HG03432 (cell line): ENCODE measurements at regions not wholly inside any gene's neighbourhood (a gene's known extent, or its start where the extent isn't known, plus 50 kb on each side); places are given as distances from the start of the nearest gene placed in this dataset.

Experiments used
- ATAC-seq: cut with Tn5 transposase; IDR thresholded peaks from one replicate; pipeline ENCODE4 v1.9.1; 2021; ENCODE audit warnings: mild to moderate bottlenecking, moderate library complexity; ENCODE audit not compliant: unreplicated experiment

DNA sequence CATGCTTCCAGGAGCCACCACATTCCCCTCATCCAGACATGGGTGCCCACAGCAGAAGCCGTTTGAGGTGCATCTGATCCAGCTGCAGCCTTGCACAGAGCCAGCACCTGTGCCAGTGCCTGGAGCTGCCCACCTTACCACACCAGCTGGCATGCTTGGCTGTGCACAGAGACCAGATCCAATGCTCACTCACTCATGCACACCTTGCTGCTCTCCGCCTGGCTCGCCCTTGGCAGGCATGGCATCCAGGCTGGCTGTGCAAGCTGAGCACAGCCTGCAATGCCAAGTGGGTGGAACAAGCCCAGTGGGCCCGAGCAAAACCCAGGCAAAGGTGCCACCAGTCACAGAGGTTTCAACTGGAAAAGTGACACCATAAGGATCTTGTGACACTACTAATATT, 66.9 kb upstream of the SEMA3A start:
- no peak for ATAC-seq

DNA sequence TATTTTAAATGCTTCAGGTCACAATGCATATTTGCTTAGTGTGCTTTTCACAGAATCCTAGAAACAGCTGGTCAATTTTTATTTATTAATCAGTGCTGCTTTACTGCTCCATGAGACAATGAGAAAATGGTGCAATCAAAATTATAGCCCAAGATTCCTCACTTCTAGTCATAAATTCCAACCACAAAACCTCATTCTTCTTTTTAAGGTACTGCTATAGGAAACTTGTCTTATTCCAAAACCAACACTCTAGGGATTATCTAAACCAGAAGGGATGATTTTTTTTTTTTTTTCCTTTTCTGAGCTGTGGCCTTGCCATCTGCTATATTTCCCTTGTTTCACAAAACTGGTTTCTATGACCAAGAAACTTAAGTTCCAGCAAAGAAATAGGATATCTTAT, 64.0 kb upstream of the SEMA3A start:
- ATAC-seq, result no peak

DNA sequence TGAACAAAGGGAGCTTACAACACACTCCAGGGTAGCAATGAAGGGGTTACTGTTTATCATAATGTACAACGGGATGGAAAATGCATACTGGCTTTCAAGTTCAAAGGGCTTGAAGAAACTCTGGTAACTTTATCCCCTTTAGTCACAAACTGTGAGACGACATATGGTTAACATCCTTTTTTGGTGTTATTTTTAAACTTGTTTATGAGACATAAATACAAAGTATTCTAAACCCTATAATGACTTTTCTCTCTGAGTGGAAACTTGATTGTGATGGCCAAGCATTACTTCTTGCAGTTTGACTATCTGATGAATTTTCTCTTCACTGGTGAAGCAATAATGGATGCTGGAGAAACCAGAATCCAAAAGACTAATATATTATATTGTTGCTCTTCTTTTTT, 62.0 kb upstream of the SEMA3A start:
- no peak for ATAC-seq

DNA sequence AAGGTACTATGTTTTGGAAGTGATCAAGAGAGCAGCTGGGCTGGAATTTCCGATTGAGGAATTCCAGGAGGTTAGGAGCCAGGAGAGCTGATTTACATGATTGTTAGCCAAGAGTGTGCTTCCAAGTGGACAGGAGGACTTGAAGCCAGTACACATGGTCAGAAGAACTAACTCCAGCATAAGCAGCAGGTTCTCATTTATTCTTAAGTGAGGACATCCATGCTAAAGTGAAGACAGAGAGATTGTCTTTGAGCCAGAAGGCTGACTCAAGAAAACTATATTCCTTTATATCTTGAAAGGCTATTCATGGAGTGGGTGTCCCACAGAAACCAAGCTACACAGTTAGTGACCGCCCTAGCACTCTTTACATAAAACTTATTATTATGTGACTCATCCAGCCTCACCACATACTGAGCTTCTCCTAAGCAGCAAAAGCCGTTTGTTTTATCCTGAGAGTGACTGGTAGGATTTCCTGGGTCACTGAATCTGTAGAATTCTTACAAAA, 56.7 kb upstream of the SEMA3A start:
- ATAC-seq, result no peak

DNA sequence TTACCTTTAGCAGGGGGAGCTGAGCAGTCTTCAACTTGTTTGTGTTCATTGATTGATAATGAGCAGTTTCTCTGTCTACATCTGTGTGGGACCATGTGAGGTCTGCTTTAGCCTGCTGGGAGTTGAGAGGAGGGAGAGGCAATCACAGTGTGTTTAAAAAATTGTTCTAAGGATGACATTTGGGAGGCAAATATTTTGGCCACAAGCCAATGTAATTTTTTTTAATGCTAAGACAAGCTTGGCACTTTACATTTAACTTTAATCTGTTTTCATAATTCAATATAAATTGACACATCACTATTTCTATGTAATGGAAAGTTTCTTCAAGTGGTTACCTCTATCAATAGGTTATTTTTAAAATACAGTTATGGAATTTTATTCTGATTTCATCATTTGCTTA, 55.9 kb upstream of the SEMA3A start:
- ATAC-seq, result no peak

DNA sequence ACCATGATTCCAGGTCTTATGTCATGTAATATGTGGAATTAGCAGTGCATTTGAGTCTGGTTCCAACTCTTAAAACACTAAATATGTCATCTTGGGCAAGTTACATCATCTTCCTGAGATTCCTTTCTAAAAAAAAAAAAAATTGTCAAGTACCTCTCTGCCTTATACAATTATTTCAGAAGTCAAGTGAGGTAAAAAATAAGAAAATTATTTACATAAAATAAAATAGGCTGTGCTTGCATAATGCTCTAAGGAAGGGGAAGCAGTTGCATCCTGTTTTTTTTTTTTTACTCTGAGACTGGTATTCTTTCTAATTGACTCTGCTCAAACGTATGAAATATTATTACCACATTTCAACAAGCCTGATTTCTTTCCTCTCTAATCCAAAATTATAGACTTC, 55.1 kb upstream of the SEMA3A start:
- no peak for ATAC-seq

DNA sequence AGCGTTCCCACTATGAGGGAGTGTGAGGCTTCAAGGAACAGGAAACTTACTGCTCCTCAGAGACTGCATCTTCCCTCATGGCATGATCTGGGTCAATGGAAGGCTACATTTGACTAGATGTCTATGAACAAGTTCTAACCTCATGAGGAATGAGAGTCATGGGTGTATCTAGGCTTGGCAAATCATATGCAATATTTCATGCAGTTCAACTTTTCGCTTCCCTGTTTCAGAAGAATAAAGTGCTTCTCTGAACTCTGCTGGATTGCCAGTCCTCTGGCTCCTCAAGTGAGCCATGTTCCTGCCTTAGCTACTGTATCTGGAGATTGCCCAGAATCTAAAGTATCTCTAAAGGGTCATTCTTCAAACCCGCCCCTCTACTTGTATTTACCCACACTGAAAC, 54.3 kb upstream of the SEMA3A start:
- ATAC-seq, result peak; percentile 16

DNA sequence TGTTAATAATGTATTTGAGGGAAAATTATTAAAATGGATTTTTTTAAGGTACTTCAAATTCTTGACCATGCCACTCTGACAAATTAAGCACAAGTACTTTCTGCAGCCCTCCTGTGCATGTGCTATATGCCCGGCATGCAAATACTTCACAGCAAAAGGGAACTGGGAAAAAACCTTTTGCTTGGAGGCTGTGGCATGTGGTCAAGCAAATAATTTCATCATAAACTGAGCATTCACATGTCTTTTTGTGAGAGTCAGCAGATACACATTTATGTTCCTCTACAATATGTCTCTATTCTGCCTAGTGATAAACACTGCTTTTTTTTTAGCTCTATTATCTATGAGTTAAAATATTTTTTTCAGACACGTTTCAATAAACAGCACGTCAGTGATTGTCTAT, 53.7 kb upstream of the SEMA3A start:
- peak; percentile 85 for ATAC-seq

DNA sequence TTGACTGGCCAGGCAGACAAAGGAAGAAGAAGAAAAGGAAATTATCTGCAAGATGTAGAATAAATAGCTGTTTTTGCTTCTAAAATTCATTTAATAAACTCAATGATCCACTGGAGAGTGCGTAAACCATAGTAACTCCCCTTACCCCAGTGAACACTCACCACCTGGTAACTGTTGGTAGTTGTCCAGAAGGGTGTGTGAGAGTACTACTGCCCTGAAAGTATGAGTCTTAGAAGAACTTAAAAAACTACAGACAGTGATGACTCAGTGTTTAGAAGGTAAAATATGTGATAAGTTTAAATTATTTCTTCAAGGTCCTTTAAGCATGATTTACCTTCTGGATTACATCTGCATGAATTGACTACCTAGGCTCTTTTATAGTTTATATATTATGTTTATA, 53.0 kb upstream of the SEMA3A start:
- ATAC-seq, result peak; percentile 49

DNA sequence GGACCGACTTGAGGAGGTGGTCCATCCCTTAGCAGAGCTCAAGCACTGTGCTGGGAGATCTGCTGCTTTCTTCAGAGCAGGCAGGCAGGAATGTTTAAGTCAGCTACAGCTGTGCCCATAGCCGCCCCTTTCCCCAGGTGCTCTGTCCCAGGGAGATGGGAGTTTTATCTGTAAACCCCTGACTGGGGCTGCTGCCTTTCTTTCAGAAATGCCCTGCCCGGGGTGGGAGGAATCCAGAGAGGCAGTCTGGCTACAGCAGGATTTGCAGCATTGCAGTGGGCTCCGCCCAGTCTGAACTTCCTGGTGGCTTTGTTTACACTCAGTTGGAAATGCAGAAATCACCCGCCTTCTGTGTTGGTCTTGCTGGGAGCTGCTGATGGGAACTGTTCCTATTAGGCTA, 51.2 kb upstream of the SEMA3A start:
- no peak for ATAC-seq
